Gastrocnemius medialis (tissue), 4 donors: ENCODE measurements at regions not wholly inside any gene's neighbourhood (a gene's known extent, or its start where the extent isn't known, plus 50 kb on each side); places are given as distances from the start of the nearest gene placed in this dataset.

Experiments used
- POLR2A ChIP-seq, 2 donors: fragments of 450-650 bp; IDR thresholded peaks; one replicate each; pipeline ENCODE4 v1.6.1; 2017; ENCODE audit warnings: antibody characterized with exemption in 2 of 2, mild to moderate bottlenecking in 2 of 2, moderate library complexity in 2 of 2
- TF ChIP-seq, protein P1 (sequence below), 5 experiments: fragments of 450-650 bp in 3 of 5; fragments of 200-600 bp in 2 of 5; sonication (generic) in 2 of 5; IDR thresholded peaks in 4 of 5; conservative IDR thresholded peaks in 1 of 5; 1 replicate in 4 of 5; 2 replicates in 1 of 5; pipeline ENCODE4 v1.5.1; 2016 to 2019; ENCODE audit warnings: antibody characterized with exemption in 5 of 5, mild to moderate bottlenecking in 3 of 5, moderate library complexity in 3 of 5

DNA sequence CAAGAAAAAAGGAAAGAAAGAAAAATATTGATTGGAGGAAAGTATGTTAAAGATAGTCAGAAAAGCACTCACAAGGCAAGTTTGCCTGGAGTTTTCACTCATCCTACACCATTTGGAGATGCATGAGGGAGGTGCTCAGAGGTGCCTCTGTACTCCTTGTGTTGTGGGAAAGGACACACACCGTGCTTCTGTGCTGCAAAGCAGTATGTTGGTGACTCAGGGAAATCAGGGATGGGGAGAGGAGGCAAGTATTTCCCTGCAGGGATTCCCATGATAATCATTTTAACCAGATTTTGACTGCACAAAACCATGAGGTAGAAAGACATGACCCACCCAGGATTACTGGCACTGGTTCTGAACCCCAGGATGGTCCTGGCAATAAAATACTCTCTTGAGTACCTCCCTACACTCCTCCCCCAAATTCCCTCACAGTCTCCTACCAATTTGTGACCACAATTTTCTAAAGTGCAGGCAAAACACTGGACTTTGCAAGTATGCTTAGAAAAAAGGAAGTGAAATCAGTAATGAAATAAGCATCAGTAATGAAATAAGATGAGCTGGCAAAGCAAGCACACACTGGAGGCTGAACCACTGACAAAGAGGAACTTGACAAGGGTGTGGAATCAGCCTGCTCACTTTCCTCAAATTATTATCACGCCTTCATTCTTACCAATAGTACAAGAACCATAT, 155.5 kb upstream of the ACVR2A start:
- TF ChIP-seq, protein P1, sequence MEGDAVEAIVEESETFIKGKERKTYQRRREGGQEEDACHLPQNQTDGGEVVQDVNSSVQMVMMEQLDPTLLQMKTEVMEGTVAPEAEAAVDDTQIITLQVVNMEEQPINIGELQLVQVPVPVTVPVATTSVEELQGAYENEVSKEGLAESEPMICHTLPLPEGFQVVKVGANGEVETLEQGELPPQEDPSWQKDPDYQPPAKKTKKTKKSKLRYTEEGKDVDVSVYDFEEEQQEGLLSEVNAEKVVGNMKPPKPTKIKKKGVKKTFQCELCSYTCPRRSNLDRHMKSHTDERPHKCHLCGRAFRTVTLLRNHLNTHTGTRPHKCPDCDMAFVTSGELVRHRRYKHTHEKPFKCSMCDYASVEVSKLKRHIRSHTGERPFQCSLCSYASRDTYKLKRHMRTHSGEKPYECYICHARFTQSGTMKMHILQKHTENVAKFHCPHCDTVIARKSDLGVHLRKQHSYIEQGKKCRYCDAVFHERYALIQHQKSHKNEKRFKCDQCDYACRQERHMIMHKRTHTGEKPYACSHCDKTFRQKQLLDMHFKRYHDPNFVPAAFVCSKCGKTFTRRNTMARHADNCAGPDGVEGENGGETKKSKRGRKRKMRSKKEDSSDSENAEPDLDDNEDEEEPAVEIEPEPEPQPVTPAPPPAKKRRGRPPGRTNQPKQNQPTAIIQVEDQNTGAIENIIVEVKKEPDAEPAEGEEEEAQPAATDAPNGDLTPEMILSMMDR (IDR thresholded peaks at IDR 0.05 in 4 of 5, conservative IDR thresholded peaks at IDR 0.05 in 1 of 5) = no peak
- no peak for TF ChIP-seq POLR2A (IDR thresholded peaks at IDR 0.05)
